HepG2 (cell line): ENCODE measurements at regions not wholly inside any gene's neighbourhood (a gene's known extent, or its start where the extent isn't known, plus 50 kb on each side); places are given as distances from the start of the nearest gene placed in this dataset.

Source experiments
- ATAC-seq: fragments of 200-7000 bp; cut with Tn5 transposase; 3 replicates; pipeline ENCODE4 v1.9.1; 2020; ENCODE audit warnings: mild to moderate bottlenecking, moderate library complexity
- BruUV-seq: library from RNA; stranded (reverse); fragments of 400-500 nt; replicated peaks from 2 replicates; lab custom pipeline; 2021; lab: Mats Ljungman, UMichigan
- CTCF ChIA-PET: fragments of 300-600 bp; formaldehyde crosslinking; extraction: SDS; loops from one replicate; lab custom pipeline; 2021; ENCODE audit warnings: low total read pairs, inconsistent platforms, low intra/inter-chr PET ratio; lab: Yijun Ruan, JAX
- POLR2A ChIA-PET: fragments of 350-600 bp; sonication (Branson Sonifier 250); formaldehyde crosslinking; loops from one replicate; lab custom pipeline; 2020; ENCODE audit warnings: antibody characterized with exemption, inconsistent platforms; lab: Yijun Ruan, JAX
- DNase-seq: peaks from one replicate; pipeline ENCODE4 v3.0.0-alpha.2; 2015; ENCODE audit warnings: low spot score
- FAIRE-seq: peaks from 3 replicates; lab custom pipeline; 2011; peaks lifted over from hg19 to GRCh38; lab: Jason Lieb, UNC
- H2AFZ ChIP-seq: one replicate; pipeline ENCODE4 v1.6.1; 2011; ENCODE audit warnings: low read length, inconsistent platforms
- H3K27ac ChIP-seq: fragments of 300-600 bp; 3 replicates; pipeline ENCODE4 v1.8.0; 2011; ENCODE audit warnings: mixed run types, mild to moderate bottlenecking, mixed read lengths, low read length, inconsistent platforms; ENCODE audit not compliant: insufficient read depth; ENCODE audit errors: extremely low read length
- H3K27me3 ChIP-seq, 2 experiments: fragments of 200-600 bp in 1 of 2; 2 replicates in 1 of 2; 3 replicates in 1 of 2; pipeline versions ENCODE4 v1.6.0 to v1.8.0; 2011; ENCODE audit warnings: low read length in 2 of 2, mild to moderate bottlenecking in 2 of 2, moderate library complexity in 2 of 2, inconsistent platforms in 1 of 2; ENCODE audit not compliant: insufficient read depth in 2 of 2, control insufficient read depth in 1 of 2
- H3K36me3 ChIP-seq, 2 experiments: fragments of 200-600 bp in 1 of 2; replicated peaks in 1 of 2; 2 replicates in 1 of 2; 3 replicates in 1 of 2; pipeline versions ENCODE4 v1.5.1 to v1.8.0; 2011; ENCODE audit warnings: low read length in 2 of 2, inconsistent platforms in 1 of 2; ENCODE audit not compliant: insufficient read depth in 2 of 2, control insufficient read depth in 1 of 2
- H3K4me1 ChIP-seq: 2 replicates; pipeline ENCODE4 v1.5.1; 2012; ENCODE audit warnings: low read length, inconsistent platforms; ENCODE audit not compliant: insufficient read depth
- H3K4me2 ChIP-seq: 2 replicates; pipeline ENCODE4 v1.6.0; 2011; ENCODE audit warnings: low read depth, low read length, inconsistent platforms
- H3K4me3 ChIP-seq, 3 experiments: fragments of 200-600 bp in 1 of 3; sonication (generic), shearing (Covaris generic) in 1 of 3; replicated peaks in 1 of 3; 2 replicates each; pipeline ENCODE4 v1.5.1; 2011 to 2016; ENCODE audit warnings: low read length in 3 of 3, inconsistent platforms in 2 of 3, low read depth in 2 of 3, mild to moderate bottlenecking in 2 of 3, control low read depth in 1 of 3, mixed read lengths in 1 of 3; ENCODE audit not compliant: insufficient read depth in 1 of 3
- H3K79me2 ChIP-seq: one replicate; pipeline ENCODE4 v1.6.1; 2011; ENCODE audit warnings: low read length, inconsistent platforms; ENCODE audit not compliant: insufficient read depth
- H3K9ac ChIP-seq: 2 replicates; pipeline ENCODE4 v1.6.0; 2011; ENCODE audit warnings: mild to moderate bottlenecking, low read depth, low read length, inconsistent platforms; ENCODE audit not compliant: insufficient read depth
- H3K9me3 ChIP-seq: 2 replicates; pipeline ENCODE4 v1.5.1; 2012; ENCODE audit warnings: mild to moderate bottlenecking, low read length
- H4K20me1 ChIP-seq: 2 replicates; pipeline ENCODE4 v1.6.0; 2011; ENCODE audit warnings: inconsistent platforms, mild to moderate bottlenecking, low read length, moderate library complexity; ENCODE audit not compliant: insufficient read depth
- ONECUT2 ChIP-seq: sonication (generic); formaldehyde crosslinking; IDR thresholded peaks from 2 replicates; pipeline ENCODE4 v1.4.0; 2020; ENCODE audit warnings: missing genetic modification reagents
- RXRB ChIP-seq: IDR thresholded peaks from 2 replicates; pipeline ENCODE4 v1.6.1; 2016; ENCODE audit warnings: borderline replicate concordance, missing genetic modification reagents, missing compliant biosample characterization
- ZMYM2 ChIP-seq: sonication (generic); formaldehyde crosslinking; IDR thresholded peaks from 2 replicates; pipeline ENCODE4 v1.8.0; 2022; ENCODE audit warnings: mild to moderate bottlenecking, missing genetic modification reagents
- ZNF224 ChIP-seq: sonication (generic); formaldehyde crosslinking; IDR thresholded peaks from 2 replicates; pipeline ENCODE4 v1.5.0; 2020; ENCODE audit warnings: mild to moderate bottlenecking, missing genetic modification reagents
- ZNF260 ChIP-seq: sonication (generic); formaldehyde crosslinking; IDR thresholded peaks from 2 replicates; pipeline ENCODE4 v1.4.0; 2020; ENCODE audit warnings: missing genetic modification reagents, low read depth, mild to moderate bottlenecking, borderline replicate concordance
- ZNF317 ChIP-seq: sonication (generic); formaldehyde crosslinking; IDR thresholded peaks from 2 replicates; pipeline ENCODE4 v1.5.0; 2020; ENCODE audit warnings: mild to moderate bottlenecking, missing genetic modification reagents
- ZNF672 ChIP-seq: sonication (generic); formaldehyde crosslinking; IDR thresholded peaks from 2 replicates; pipeline ENCODE4 v1.8.1; 2022; ENCODE audit warnings: missing genetic modification reagents
- WGBS: methylation state at CpG from one replicate; pipeline ENCODE4 v1.1.6; 2017; ENCODE audit warnings: low lambda C conversion rate; 5-methylcytosine and 5-hydroxymethylcytosine counted together
- in situ Hi-C: cut with HindIII; loops from 2 replicates; pipeline ENCODE4 v1.10.0; 2017; ENCODE audit warnings: low pct_unique_long_range_greater_than_20kb; ENCODE audit not compliant: extremely low pct_ligation_motif_present
- intact Hi-C: fragments of 100-400 bp; cut with micrococcal nuclease; formaldehyde crosslinking; loops from one replicate; pipeline ENCODE4 v1.10.0; 2022; ENCODE audit not compliant: unreplicated experiment
- TF ChIP-seq, protein P1 (sequence below): sonication (generic); formaldehyde crosslinking; IDR thresholded peaks from 2 replicates; pipeline ENCODE4; 2020; ENCODE audit warnings: missing genetic modification reagents, mild to moderate bottlenecking, borderline replicate concordance

DNA sequence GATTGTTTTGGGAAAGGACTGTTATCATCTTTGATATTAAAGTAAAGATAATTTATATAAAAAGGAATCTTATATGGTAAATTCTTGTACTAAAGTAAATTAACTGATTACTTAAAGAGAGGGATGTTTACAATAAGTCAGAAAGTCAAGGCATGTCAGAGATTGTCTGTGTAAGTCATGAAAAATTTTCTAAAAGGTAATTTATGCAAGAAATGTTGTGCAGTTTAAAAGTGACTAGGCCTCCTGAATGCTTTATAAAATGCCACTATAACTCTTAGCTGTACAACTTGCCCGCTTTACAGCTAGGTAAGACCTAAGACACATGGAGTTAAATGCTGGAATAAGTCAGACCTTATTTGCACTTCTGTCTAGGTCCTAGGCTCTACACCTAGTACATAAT, 692.9 kb downstream of the GBE1 start:
- no peaks in the 10 kb centered on the region for H3K36me3 ChIP-seq
- no peak for TF ChIP-seq ZNF224 (CRISPR knock-in tag)
- TF ChIP-seq, all 625 proteins: peak for 0
- intact Hi-C loops (no loop called here), in situ Hi-C loops (no loop called here)
- no peak overlapping the region for H2AFZ ChIP-seq
- no peak overlapping the region for H3K9ac ChIP-seq
- no peak overlapping the region for H3K4me3 ChIP-seq
- DNase-seq = no peak
- H4K20me1 ChIP-seq = no peaks in the 10 kb centered on the region
- CTCF ChIA-PET = no interaction called here
- no peak for ATAC-seq
- no TSS peak for BruUV-seq
- POLR2A ChIA-PET = no interaction called here
- no peaks in the 10 kb centered on the region for H3K27me3 ChIP-seq
- no peaks in the 10 kb centered on the region for H3K79me2 ChIP-seq
- WGBS = 9% methylated on average over 1 of the region's 1 CpG
- FAIRE-seq = no peak
- no peak overlapping the region for H3K27ac ChIP-seq
- peaks cover 23% of the 10 kb centered on the region for H3K9me3 ChIP-seq
- no peak overlapping the region for H3K4me2 ChIP-seq
- H3K4me1 ChIP-seq = no peaks in the 10 kb centered on the region

DNA sequence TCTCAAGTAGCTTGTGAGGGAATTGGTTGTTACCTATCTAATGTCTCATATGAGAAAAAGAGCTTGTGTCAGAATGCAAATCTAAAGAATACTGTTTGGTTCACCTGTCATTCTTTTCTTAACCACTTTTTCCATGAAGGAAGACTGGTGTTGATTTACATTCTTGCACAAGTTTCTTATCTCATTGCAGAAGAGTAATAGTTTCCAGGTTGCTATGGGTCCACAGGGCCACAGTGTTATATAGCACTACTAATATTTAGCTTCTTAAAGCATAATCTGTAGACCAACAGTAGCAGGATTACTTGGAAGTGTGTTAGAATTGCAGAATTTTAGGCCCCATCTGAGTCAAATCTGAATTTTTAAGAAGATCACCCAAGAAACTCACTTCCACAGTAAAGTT, 697.5 kb downstream of the GBE1 start:
- DNase-seq (no peak), FAIRE-seq (no peak), ATAC-seq (no peak)
- CTCF ChIA-PET = no interaction called here
- H3K9me3 ChIP-seq = peaks cover 24% of the 10 kb centered on the region
- in situ Hi-C loops = no loop called here
- no peaks in the 10 kb centered on the region for H3K27me3 ChIP-seq
- no peaks in the 10 kb centered on the region for H3K36me3 ChIP-seq
- H3K27ac ChIP-seq = no peak overlapping the region
- no peak overlapping the region for H3K4me3 ChIP-seq
- H3K4me2 ChIP-seq = no peak overlapping the region
- no peaks in the 10 kb centered on the region for H3K79me2 ChIP-seq
- BruUV-seq = no TSS peak
- no peaks in the 10 kb centered on the region for H3K4me1 ChIP-seq
- H3K9ac ChIP-seq = no peak overlapping the region
- intact Hi-C loops = no loop called here
- no peaks in the 10 kb centered on the region for H4K20me1 ChIP-seq
- POLR2A ChIA-PET = no interaction called here
- H2AFZ ChIP-seq = no peak overlapping the region
- TF ChIP-seq ONECUT2 (no peak), ZNF260 (CRISPR knock-in tag) (no peak), ZMYM2 (CRISPR knock-in tag) (no peak), RXRB (CRISPR knock-in tag) (no peak), ZNF672 (no peak), ZNF317 (no peak)
- TF ChIP-seq, protein P1, sequence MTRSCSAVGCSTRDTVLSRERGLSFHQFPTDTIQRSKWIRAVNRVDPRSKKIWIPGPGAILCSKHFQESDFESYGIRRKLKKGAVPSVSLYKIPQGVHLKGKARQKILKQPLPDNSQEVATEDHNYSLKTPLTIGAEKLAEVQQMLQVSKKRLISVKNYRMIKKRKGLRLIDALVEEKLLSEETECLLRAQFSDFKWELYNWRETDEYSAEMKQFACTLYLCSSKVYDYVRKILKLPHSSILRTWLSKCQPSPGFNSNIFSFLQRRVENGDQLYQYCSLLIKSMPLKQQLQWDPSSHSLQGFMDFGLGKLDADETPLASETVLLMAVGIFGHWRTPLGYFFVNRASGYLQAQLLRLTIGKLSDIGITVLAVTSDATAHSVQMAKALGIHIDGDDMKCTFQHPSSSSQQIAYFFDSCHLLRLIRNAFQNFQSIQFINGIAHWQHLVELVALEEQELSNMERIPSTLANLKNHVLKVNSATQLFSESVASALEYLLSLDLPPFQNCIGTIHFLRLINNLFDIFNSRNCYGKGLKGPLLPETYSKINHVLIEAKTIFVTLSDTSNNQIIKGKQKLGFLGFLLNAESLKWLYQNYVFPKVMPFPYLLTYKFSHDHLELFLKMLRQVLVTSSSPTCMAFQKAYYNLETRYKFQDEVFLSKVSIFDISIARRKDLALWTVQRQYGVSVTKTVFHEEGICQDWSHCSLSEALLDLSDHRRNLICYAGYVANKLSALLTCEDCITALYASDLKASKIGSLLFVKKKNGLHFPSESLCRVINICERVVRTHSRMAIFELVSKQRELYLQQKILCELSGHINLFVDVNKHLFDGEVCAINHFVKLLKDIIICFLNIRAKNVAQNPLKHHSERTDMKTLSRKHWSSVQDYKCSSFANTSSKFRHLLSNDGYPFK = no peak
